Activated B cell treated with CpG ODN at 0.5 μM for 24 hours (primary cell): ENCODE measurements at regions not wholly inside any gene's neighbourhood (a gene's known extent, or its start where the extent isn't known, plus 50 kb on each side); places are given as distances from the start of the nearest gene placed in this dataset.

Experiments
- ATAC-seq: fragments of 200-7000 bp; cut with Tn5 transposase; one replicate; pipeline ENCODE4 v1.10.0; 2021; ENCODE audit warnings: low read depth, mild to moderate bottlenecking, moderate library complexity
- CTCF ChIA-PET: fragments of 350-600 bp; sonication (Branson Sonifier 250); formaldehyde crosslinking; loops from one replicate; lab custom pipeline; 2021; ENCODE audit warnings: antibody characterized with exemption; lab: Charles Lee
- POLR2A ChIA-PET: fragments of 350-600 bp; sonication (Branson Sonifier 250); formaldehyde crosslinking; loops from one replicate; lab custom pipeline; 2021; ENCODE audit warnings: antibody characterized with exemption; lab: Charles Lee
- DNase-seq: peaks from one replicate; pipeline ENCODE4 v3.0.0; 2022
- H3K27ac Mint-ChIP-seq: one replicate; pipeline ENCODE4 v1.8.0; 2020; ENCODE audit warnings: mixed read lengths
- H3K27me3 Mint-ChIP-seq: one replicate; pipeline ENCODE4 v1.8.0; 2021; ENCODE audit warnings: mixed read lengths
- H3K36me3 Mint-ChIP-seq: one replicate; pipeline ENCODE4 v1.8.0; 2021; ENCODE audit warnings: low read depth, mixed read lengths
- H3K4me1 Mint-ChIP-seq: one replicate; pipeline ENCODE4 v1.8.0; 2021; ENCODE audit warnings: mixed read lengths
- H3K4me3 Mint-ChIP-seq: one replicate; pipeline ENCODE4 v1.8.0; 2020; ENCODE audit warnings: mild to moderate bottlenecking, mixed read lengths
- H3K9me3 Mint-ChIP-seq: one replicate; pipeline ENCODE4 v1.8.0; 2020; ENCODE audit warnings: mixed read lengths
- CTCF ChIP-seq: fragments of 200-600 bp; IDR thresholded peaks from one replicate; pipeline ENCODE4 v1.8.0; 2022; ENCODE audit warnings: antibody characterized with exemption, mild to moderate bottlenecking
- intact Hi-C: fragments of 100-400 bp; cut with micrococcal nuclease; formaldehyde crosslinking; loops from one replicate; pipeline ENCODE4 v1.15.1; 2024

DNA sequence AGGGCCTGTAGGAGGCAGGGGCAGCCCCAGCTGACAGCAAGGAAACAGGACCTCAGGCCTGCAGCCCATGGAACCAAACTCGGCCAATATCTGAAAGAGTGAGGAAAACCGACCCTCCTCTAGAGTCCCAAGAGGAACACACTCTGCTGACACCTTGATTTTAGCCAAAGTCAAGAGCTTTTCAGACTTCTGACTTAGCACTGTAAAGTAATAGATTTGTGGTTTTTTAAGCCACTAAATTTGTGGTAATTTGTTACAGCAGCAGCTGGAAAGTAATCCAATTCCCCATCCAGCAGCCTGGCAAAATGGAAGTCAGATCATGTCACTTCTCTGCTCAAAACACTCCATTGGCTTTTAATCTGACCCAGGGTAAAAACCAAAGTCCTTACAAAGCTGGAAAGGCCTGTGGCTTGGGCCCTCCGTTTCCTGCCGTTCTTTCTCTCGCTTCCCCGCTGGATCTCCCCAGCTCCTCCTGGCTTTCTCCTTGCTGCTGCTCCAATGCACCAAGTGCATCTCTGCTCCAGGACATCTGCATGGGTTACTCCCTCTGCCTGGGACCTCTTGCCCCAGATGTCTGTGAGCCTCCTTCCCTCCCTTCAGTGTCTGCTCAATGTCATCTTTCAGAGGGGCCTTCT lies 79.0 kb downstream of the C5orf15 start:
- ATAC-seq (no peak), DNase-seq (no peak)
- no peaks in the 10 kb centered on the region for H3K9me3 Mint-ChIP-seq
- no peak overlapping the region for H3K4me3 Mint-ChIP-seq
- intact Hi-C loops = no loop called here
- no peaks in the 10 kb centered on the region for H3K36me3 Mint-ChIP-seq
- no peak for TF ChIP-seq CTCF
- ChIA-PET POLR2A (no interaction called here), CTCF (no interaction called here)
- H3K27ac Mint-ChIP-seq = no peak overlapping the region
- no peaks in the 10 kb centered on the region for H3K27me3 Mint-ChIP-seq
- H3K4me1 Mint-ChIP-seq = peaks cover 26% of the 10 kb centered on the region

DNA sequence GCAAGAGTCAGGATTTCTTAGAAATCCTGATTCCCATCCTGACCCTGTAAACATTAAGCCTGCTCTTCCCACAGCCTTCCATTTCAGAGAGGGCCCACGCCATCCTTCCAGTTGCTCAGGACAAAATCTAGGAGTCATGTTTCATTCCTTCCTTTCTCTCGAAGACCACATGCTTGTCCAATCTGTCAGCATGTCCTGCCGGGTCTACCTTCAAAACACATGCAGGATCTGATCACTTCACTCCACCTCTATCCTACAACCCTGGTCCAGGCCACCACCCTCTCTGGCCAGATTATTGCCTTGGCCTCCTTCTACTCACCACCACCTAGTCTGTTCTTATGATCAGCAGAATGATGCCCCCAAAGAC lies 79.8 kb downstream of the C5orf15 start:
- ATAC-seq (no peak), DNase-seq (no peak)
- intact Hi-C loops = no loop called here
- Mint-ChIP-seq H3K36me3 (no peaks in the 10 kb centered on the region), H3K4me1 (peaks cover 20% of the 10 kb centered on the region), H3K9me3 (no peaks in the 10 kb centered on the region), H3K27me3 (no peaks in the 10 kb centered on the region), H3K27ac (no peak overlapping the region), H3K4me3 (no peak overlapping the region)
- no peak for TF ChIP-seq CTCF
- ChIA-PET CTCF (no interaction called here), POLR2A (interaction anchor here (0.6 kb wide), 1 partner anchor 149 kb away, joined by 10 read pairs; no protein-coding TSS in a partner anchor)

DNA sequence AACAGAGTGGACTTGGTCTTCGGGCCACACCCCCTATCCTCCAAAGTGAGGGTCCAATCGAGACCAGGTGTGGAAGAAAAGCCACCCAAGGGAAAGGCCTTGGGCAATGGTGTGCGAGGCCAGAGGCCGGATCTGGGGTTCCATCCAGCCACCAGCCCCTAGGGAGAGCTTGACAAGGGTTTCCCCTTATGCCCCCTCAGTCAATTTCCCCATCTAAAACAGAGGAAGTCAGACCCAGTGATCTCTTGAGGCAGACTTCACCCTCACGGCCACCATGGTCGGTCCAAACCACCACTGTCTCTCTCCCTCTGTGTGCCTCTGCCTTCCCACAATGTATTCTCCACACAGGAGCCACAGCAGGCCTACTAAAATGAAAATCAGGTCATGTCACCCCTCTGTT lies 82.9 kb downstream of the C5orf15 start:
- Mint-ChIP-seq H3K4me1 (peaks cover 27% of the 10 kb centered on the region), H3K9me3 (no peaks in the 10 kb centered on the region), H3K27ac (no peak overlapping the region), H3K36me3 (no peaks in the 10 kb centered on the region), H3K4me3 (no peak overlapping the region), H3K27me3 (no peaks in the 10 kb centered on the region)
- ATAC-seq = peak; percentile 50
- ChIA-PET POLR2A (no interaction called here), CTCF (no interaction called here)
- DNase-seq = no peak
- no peak for TF ChIP-seq CTCF
- intact Hi-C loops = no loop called here

GRCh38 chr5:133884569-133885311 lies 83.7 kb downstream of the C5orf15 start:
- intact Hi-C loops = no loop called here

More at GRCh38 chr5:133884569-133885311, 83.7 kb downstream of the C5orf15 start:
- CTCF ChIA-PET = no interaction called here
- H3K4me1 Mint-ChIP-seq = peaks cover 27% of the 10 kb centered on the region
- H3K27me3 Mint-ChIP-seq = no peaks in the 10 kb centered on the region
- H3K9me3 Mint-ChIP-seq = no peaks in the 10 kb centered on the region
- no peak for TF ChIP-seq CTCF
- POLR2A ChIA-PET = no interaction called here
- H3K27ac Mint-ChIP-seq = no peak overlapping the region
- no peak overlapping the region for H3K4me3 Mint-ChIP-seq
- no peaks in the 10 kb centered on the region for H3K36me3 Mint-ChIP-seq
- DNase-seq (no peak), ATAC-seq (no peak)
